MCF 10A (cell line): ENCODE measurements at regions not wholly inside any gene's neighbourhood (a gene's known extent, or its start where the extent isn't known, plus 50 kb on each side); places are given as distances from the start of the nearest gene placed in this dataset.

Experiments
- BruUV-seq: library from RNA; stranded (reverse); fragments of 400-500 nt; replicated peaks from 2 replicates; lab custom pipeline; 2021; lab: Mats Ljungman, UMichigan
- CTCF ChIA-PET: fragments of 300-600 bp; sonication (Branson Sonifier 250); formaldehyde crosslinking; extraction: SDS; loops from one replicate; lab custom pipeline; 2021; ENCODE audit warnings: antibody characterized with exemption, inconsistent platforms; lab: Yijun Ruan, JAX
- POLR2A ChIA-PET: fragments of 300-600, 350-650 bp; sonication (Branson Sonifier 250); formaldehyde crosslinking; extraction: SDS; loops from one replicate; lab custom pipeline; 2020; ENCODE audit warnings: antibody characterized with exemption, inconsistent platforms; lab: Yijun Ruan, JAX
- DNase-seq: peaks from one replicate; pipeline ENCODE4 v3.0.0-alpha.2; 2018; ENCODE audit not compliant: unreplicated experiment
- H3K27ac Mint-ChIP-seq: one replicate; pipeline ENCODE4 v1.8.0; 2022; ENCODE audit warnings: mild to moderate bottlenecking, low read depth, mixed read lengths; ENCODE audit not compliant: unreplicated experiment
- H3K27me3 Mint-ChIP-seq: one replicate; pipeline ENCODE4 v1.8.0; 2022; ENCODE audit warnings: mixed read lengths; ENCODE audit not compliant: insufficient read depth, unreplicated experiment
- H3K36me3 Mint-ChIP-seq: one replicate; pipeline ENCODE4 v1.8.0; 2022; ENCODE audit warnings: mild to moderate bottlenecking, moderate library complexity, mixed read lengths; ENCODE audit not compliant: insufficient read depth, unreplicated experiment
- H3K4me1 Mint-ChIP-seq: one replicate; pipeline ENCODE4 v1.8.0; 2022; ENCODE audit warnings: mixed read lengths; ENCODE audit not compliant: insufficient read depth, unreplicated experiment
- H3K4me3 Mint-ChIP-seq: one replicate; pipeline ENCODE4 v1.8.0; 2022; ENCODE audit warnings: mild to moderate bottlenecking, moderate library complexity, mixed read lengths; ENCODE audit not compliant: unreplicated experiment
- H3K9me3 Mint-ChIP-seq: one replicate; pipeline ENCODE4 v1.8.0; 2022; ENCODE audit warnings: mixed read lengths; ENCODE audit not compliant: unreplicated experiment
- intact Hi-C: fragments of 100-400 bp; cut with micrococcal nuclease; formaldehyde crosslinking; loops from 2 replicates; pipeline ENCODE4 v1.14.1; 2022
- TF ChIP-seq, protein P1 (sequence below): fragments of 200-600 bp; IDR thresholded peaks from one replicate; pipeline ENCODE4 v1.8.0; 2022; ENCODE audit warnings: antibody characterized with exemption, mild to moderate bottlenecking; ENCODE audit not compliant: unreplicated experiment

DNA sequence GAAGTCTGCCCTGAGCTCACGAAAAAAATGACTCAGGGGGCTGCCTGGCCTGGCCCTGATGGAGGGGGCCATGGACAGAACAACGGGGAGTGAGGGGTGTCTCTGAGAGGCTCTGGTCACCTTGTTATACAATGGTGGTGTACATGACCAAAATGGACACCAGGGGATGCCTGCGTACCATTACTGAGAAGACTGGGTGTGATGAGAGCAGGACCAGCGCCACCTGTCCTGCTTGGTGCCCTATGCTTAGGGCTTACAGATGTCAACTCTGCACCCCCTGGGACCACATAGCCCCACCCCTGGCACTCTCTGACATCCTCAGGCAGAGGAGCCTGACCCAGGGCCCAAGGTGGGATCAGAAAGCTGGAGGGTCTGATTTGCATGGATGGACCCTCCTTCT, 104.8 kb downstream of the ZNF280B start:
- BruUV-seq: no TSS peak
- Mint-ChIP-seq H3K27ac (no peak overlapping the region), H3K4me1 (no peaks in the 10 kb centered on the region), H3K9me3 (no peaks in the 10 kb centered on the region), H3K27me3 (peaks cover 68% of the 10 kb centered on the region), H3K4me3 (no peak overlapping the region), H3K36me3 (no peaks in the 10 kb centered on the region)
- TF ChIP-seq, protein P1, sequence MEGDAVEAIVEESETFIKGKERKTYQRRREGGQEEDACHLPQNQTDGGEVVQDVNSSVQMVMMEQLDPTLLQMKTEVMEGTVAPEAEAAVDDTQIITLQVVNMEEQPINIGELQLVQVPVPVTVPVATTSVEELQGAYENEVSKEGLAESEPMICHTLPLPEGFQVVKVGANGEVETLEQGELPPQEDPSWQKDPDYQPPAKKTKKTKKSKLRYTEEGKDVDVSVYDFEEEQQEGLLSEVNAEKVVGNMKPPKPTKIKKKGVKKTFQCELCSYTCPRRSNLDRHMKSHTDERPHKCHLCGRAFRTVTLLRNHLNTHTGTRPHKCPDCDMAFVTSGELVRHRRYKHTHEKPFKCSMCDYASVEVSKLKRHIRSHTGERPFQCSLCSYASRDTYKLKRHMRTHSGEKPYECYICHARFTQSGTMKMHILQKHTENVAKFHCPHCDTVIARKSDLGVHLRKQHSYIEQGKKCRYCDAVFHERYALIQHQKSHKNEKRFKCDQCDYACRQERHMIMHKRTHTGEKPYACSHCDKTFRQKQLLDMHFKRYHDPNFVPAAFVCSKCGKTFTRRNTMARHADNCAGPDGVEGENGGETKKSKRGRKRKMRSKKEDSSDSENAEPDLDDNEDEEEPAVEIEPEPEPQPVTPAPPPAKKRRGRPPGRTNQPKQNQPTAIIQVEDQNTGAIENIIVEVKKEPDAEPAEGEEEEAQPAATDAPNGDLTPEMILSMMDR: no peak
- ChIA-PET POLR2A (no interaction called here), CTCF (no interaction called here)
- no peak for DNase-seq
- intact Hi-C loops: no loop called here

DNA sequence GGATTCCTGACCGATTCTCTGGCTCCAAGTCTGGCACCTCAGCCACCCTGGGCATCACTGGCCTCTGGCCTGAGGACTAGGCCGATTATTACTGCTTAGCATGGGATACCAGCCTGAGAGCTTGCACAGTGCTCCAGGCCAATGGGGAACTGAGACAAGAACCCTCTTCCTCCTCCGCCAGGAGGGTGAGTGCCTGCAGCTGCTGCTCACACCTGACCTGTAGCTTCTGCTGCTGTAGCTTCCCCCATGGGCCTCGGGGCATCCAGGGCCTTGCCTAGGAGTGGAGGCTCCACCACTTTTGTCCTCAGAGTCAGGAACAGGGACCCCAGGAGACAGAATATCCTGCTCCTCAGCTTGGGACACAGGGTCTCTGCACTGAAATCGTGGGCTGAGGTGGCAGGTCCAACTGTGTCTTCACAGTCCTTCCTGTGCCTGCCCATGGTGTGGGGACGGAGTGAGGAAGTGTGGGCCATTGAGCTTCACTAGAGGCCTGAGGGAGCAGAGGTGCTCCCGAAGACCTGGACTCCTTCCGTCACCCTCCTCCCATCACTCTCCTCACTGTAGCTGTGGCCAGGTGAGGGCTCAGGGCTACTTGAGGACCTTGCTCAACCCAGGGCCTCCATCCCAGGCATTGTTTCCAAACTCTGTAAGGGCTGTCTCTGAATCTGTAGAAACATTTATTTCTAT, 103.8 kb downstream of the ZNF280B start:
- no peak overlapping the region for H3K27ac Mint-ChIP-seq
- DNase-seq: no peak
- BruUV-seq: no TSS peak
- TF ChIP-seq, protein P1: no peak
- no peaks in the 10 kb centered on the region for H3K36me3 Mint-ChIP-seq
- H3K4me3 Mint-ChIP-seq: no peak overlapping the region
- H3K27me3 Mint-ChIP-seq: peaks cover 71% of the 10 kb centered on the region
- H3K9me3 Mint-ChIP-seq: no peaks in the 10 kb centered on the region
- intact Hi-C loops: no loop called here
- POLR2A ChIA-PET: no interaction called here
- H3K4me1 Mint-ChIP-seq: no peaks in the 10 kb centered on the region
- CTCF ChIA-PET: interaction anchor here (0.6 kb wide), 1 partner anchor 17 kb away, joined by 3 read pairs; no protein-coding TSS in a partner anchor

DNA sequence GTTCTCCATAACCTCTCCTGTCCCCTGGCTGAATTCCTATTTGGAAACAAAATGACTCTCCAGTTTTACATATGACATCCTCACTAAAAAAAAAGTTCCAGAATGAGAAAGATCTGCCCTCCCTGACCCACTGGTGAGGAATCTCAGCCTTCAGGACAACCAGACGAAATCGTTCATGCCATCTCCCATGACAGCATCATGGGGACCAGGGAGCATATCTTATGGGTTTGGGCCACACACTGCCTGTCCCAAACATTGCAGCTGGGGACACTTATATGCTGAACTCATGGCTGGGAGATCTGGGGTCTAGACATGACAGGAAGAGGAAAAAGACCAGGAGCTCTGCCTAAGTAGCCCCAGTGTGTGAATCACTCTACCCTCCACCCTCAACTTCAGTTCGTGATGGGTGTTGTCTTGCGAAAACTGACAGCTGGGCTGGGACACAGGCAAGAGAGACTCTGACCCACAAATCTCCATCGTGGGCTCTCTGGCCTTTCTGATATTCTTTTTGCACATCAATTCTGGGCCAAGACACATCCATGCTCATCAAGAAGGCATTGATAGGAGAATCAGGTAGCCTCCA, 102.0 kb downstream of the ZNF280B start:
- CTCF ChIA-PET: interaction anchor here (0.6 kb wide), 1 partner anchor 15 kb away, joined by 3 read pairs; no protein-coding TSS in a partner anchor
- H3K9me3 Mint-ChIP-seq: no peaks in the 10 kb centered on the region
- POLR2A ChIA-PET: no interaction called here
- no peak for DNase-seq
- TF ChIP-seq, protein P1: no peak
- no TSS peak for BruUV-seq
- peaks cover 70% of the 10 kb centered on the region for H3K27me3 Mint-ChIP-seq
- no peaks in the 10 kb centered on the region for H3K4me1 Mint-ChIP-seq
- H3K36me3 Mint-ChIP-seq: no peaks in the 10 kb centered on the region
- H3K27ac Mint-ChIP-seq: no peak overlapping the region
- intact Hi-C loops: no loop called here
- H3K4me3 Mint-ChIP-seq: no peak overlapping the region

DNA sequence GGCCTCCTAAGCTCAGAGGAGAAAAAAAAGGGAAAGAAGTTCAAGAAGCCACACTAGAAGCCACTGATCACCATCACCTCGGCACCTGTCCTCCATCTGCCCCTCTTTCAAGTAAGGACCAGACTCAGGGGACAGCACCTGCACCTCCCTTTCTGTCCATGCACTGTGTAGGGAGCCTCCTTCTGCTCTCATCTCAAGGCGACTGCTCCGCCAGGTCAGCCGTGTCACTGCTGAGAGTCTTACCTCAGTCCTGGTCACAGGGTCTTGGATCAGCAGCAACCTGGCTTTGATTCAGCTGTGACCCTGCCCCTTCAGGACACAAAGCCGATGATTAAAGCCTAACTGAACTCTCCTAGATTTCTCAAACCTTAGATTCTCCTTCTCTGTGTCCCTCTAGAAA, 101.5 kb downstream of the ZNF280B start:
- POLR2A ChIA-PET: no interaction called here
- no TSS peak for BruUV-seq
- intact Hi-C loops: no loop called here

More for the DNA sequence above, 101.5 kb downstream of the ZNF280B start:
- Mint-ChIP-seq H3K27ac (no peak overlapping the region), H3K4me1 (no peaks in the 10 kb centered on the region), H3K4me3 (no peak overlapping the region), H3K36me3 (no peaks in the 10 kb centered on the region), H3K9me3 (no peaks in the 10 kb centered on the region), H3K27me3 (peaks cover 73% of the 10 kb centered on the region)
- CTCF ChIA-PET: interaction anchor here (0.7 kb wide), 1 partner anchor 9 kb away, joined by 3 read pairs; no protein-coding TSS in a partner anchor
- TF ChIP-seq, protein P1: no peak
- DNase-seq: no peak
